GM21786 (cell line): ENCODE measurements at regions not wholly inside any gene's neighbourhood (a gene's known extent, or its start where the extent isn't known, plus 50 kb on each side); places are given as distances from the start of the nearest gene placed in this dataset.
A peak's percentile ranks its signal among the peaks of the same experiment; 100 is the strongest.
"Not testable (repeated sequence)": the region's sequence is repeated elsewhere in the genome, so short reads cannot be mapped to it uniquely, and the experiment has no call there.

ENCODE experiments used
- ATAC-seq: cut with Tn5 transposase; IDR thresholded peaks from one replicate; pipeline ENCODE4 v1.9.1; 2021; ENCODE audit not compliant: unreplicated experiment

DNA sequence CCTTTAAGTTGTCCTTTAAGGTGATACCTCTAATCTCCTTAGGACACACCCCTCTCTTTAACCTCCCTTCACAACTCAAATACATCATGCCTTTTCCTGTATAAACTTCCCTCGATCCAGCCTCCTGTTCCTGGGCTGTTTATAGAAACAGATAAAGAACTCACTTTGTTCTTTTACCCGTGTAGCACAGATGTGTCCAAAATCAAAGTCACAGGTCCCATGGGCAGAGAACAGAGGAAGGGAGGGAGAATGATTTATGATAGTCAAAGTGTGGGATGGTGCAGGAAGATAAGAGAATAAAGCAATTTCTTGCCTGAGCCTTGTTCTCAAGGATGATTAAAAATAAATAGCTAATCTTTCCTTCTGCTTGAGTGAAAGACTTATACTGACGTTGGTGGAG lies 50.3 kb upstream of the CABCOCO1 start:
- no peak for ATAC-seq

DNA sequence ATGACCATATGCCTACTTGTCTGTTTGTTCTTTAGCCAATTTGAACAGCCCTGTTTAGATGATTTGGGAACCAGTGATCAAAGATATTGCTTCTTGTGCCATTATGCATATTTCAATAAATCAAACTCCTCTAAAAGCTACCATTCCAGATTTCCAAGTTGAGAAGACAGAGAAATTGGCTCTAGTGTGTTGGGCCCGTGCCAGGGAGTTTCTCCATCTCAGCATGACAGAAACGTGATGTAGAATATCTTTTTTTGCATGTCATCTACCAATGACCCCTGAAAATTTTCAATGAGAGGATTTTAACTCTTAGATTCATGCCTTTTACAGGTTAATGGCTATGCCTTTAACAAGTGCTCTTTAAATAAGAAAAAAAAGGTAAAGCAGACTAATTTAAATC lies 50.7 kb upstream of the CABCOCO1 start:
- ATAC-seq = no peak

DNA sequence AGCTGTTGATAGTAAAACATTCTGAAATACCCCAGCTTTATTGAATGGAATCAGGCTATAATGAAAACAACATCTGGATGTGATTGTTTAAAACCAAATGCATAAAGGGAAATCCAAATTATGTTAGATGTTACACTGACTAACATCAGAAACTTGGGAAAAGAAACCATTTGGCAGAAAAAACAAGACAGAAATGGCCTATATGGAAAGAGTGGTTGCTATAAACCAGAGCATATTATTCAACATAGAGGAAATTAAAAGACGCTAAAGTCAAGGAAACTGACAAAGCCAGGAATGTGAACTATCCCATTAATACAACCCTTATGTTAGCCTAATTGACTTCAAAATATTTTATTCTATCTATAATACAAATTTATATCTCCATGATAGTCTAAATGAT lies 53.0 kb upstream of the CABCOCO1 start:
- no peak for ATAC-seq

DNA sequence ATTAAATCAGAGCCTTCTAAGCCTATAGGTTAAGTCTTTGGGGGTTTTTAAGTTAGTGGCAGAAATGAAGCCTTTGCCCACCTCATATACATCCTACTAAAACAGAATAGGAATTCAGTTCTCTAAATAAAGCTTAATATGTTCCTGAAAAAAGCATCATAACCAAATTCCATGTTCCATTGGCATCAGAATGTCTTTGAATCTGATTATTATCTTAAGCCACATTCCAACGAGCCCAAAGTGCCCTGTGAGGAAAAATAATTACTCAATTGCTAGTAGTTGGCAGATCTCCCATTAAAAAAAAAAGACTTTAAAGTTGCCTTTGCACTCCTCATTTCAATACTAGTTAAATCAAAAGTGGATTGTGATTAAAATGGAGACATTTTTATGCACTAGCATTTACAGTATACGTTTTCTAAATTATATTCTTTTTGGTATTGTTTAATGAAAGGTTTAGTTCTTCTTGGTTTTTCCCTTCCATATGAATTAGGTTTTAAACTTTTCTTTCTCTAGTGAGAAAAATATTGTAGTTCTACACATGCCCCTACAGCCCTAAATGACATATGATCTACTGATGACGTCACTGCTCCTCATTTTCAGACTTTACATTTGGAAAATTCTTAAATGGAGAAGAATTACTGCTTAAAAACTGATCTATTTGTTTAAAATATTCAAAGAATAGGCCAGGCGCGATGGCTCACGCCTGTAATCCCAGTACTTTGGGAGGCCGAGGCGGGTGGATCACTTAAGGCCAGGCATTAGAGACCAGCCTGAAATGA lies 54.3 kb upstream of the CABCOCO1 start:
- ATAC-seq = no peak

DNA sequence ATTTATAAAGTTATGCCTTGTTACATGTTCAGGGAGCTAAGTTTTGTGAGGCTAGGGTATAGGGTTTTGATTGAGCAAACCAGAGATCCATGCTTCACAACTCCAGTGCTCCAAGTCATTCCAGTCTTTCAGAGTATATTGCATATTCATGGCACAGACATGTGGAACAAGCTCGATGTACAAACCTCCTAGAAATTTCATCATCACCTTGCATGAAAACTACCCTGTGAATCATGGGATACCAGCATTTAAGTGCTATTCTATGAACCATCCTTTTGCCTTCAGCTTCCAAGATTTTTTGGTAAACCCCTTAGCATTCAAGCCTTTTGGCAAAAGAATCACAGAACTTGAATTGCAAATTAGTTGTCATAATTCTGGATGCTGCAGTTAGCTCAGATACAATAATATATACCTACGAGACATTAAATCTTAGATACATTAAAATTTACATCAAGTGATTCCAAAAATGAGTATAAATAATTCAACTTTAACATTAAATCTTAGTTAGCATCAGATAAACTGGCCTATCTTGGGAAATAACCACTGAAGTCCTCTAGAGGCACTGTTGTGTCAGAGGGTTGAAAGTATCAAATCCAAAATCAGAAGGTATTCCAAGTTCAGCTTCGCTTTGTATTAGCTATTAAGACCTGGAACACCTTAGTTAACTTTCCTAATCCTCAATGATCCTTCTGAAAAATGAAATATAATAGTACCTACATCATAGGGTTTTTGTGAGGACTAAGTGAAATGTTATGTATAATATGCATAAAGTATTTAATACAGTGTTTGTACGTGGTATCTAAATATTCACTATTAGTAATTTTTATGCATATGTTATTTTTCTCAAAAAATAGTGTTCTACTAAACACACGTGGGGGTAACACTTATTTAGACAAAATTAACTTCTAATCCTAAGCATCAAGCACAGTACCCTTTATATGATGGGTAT lies 55.5 kb upstream of the CABCOCO1 start:
- peak; percentile 61 for ATAC-seq

DNA sequence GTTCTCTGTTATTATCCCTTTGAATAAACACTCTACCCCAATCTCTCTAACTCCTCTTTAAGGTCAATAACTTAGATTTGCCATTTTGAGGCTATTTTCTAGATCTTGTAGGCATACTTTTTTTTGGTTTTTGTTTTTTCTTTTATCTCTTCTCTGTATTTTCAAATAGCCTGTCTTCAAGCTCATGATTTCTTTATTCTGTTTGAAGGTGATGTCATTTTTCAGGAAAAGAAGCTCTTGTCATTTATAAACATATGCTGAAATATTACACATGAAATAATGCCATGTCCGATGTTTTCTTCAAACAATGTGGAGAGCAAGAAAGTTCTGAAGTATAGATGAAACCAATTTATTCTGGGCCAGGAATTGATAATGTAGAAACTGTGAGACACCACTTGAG lies 57.5 kb upstream of the CABCOCO1 start:
- ATAC-seq = no peak

DNA sequence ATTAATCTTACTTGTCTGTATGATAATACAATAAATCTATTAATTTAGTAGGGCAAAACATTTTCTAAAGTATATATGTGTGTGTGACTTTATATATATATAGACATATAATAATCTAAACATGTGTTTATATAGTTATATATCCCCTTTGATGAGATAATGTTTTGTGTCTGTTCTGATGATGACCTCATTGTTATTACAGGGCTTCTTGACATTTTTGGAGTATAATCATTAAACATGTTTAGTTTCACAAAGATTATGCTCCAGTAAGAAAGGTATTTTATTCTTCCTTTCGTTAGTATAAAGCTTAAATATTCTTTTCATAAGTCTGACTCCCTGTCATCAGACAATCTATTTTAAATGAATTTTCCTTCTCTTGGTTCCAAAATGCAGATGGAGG lies 62.3 kb upstream of the CABCOCO1 start:
- no peak for ATAC-seq

DNA sequence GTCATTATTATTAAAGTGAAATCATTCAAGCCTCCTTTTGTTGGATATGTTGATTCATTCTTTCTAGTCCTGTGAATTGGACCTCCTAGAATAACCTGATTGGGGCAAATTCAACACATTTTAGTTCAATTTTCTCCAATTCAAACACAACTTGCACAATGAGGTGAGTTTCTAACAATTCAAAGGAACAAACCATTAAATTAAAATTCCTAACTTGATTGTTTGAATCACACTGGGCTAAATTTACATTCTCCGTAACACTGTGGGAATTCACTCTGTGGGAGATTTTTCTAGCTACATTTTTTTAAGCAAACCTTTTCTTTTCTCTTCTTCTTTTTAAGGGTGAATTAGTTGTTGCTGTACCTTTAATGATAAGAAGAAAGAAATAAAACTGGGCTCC lies 68.3 kb upstream of the CABCOCO1 start:
- ATAC-seq = no peak

DNA sequence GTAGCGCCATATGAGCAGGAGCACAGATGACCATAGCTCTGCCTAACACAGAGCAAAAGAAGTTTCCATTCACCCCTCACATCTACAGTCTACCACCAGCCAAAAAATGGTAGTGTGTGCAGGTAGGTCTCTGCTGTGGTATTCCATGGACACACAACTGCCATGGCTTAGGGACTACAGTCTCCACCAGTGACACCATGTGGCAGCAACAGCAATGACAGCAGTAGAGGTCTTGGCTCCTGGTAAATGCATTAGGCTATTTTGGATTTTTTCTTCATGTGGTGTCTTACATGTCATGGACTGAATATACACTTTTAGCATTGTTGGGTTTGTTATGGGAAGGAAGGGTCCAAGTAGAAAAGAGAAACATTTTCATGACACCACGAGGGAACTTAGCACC lies 70.1 kb upstream of the CABCOCO1 start:
- ATAC-seq = peak; percentile 49

DNA sequence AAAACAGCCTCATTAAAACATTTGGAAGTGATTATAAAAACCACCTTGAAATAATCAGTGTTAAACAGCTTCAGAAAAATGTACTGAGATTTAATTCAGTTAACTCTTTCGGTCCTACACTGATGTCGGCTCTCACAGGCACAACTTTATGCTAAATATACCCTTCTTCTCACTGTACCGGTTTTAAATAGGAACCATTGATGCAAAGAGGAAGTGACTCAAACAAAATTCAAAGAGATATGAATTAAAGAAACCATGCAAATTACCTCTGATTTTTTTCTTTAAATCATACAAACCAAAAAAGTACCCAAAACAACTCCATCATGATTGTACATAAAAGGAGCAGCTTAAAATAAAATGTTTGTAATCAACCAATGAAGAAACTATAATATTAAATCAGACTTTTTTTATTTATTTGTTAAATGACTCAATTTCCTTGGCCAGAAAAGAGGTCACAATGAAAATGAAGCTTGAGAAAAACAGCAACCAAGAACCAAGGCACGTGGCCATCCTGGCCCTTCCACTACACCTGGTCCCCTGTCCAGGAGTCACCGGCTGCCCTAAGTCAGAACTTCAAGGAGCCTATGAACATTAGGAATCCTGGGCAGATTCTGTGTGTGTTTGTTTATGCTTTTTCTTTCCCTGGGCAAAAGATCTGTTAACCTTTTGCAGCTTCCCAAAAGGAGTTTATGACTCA lies 73.0 kb upstream of the CABCOCO1 start:
- no peak for ATAC-seq

DNA sequence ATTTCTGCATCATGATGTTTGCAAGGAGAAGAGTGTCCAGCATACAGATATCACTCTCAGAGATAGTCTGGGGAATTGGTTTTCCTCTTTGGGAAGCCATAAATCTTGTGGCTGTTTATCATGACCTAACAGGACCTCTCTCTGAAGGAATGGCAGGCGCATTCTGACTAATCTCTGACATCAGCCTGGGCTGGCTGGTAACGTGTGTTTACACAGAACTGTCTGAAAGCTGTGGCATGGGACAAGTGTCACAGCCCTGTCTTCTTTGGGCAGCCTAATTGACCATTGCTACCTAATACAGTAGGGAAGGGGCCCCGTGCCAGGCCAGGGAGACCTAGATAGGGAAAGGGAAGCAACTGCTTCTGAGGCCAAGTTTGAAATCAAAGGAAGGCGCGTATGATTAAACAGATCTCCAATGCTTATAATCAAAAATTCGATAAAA lies 73.9 kb upstream of the CABCOCO1 start:
- ATAC-seq = no peak

DNA sequence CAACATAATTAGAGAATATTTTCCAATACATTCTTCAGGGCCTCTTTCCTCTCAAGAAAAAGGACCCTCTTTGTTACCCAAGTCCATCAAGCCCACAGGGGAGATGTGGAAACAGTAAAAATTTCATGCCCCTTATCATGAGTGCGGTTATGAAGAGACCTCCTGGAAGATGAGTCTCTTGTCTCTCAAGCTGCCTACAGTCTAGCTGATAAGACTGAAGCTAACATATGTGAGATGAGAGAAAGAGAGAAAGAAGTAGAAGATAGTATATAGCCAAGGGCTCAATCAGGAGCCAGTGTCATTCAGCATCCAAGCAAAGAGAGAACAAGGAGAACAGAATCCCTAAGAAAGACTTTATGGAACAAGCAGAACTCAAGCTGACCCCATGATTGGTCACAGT lies 75.9 kb upstream of the CABCOCO1 start:
- no peak for ATAC-seq

DNA sequence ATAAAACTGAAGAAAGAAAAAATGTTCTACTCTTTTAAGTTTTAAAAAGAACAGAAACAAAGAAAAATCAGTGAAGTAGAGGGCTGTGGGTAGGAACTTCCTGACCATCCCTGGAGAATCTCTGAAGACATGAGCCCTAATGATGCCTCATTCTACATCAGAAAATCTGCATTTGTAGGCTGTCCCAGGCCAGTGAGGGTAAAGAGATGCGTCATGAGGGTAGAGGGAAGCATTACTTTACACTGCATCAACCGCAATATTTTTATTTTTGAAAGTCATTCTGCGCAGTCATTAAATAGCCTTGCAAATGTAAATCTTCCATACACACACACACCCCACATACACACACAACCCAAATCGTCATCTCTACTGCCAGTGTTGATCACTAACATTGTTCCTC lies 82.1 kb upstream of the CABCOCO1 start:
- ATAC-seq = no peak

DNA sequence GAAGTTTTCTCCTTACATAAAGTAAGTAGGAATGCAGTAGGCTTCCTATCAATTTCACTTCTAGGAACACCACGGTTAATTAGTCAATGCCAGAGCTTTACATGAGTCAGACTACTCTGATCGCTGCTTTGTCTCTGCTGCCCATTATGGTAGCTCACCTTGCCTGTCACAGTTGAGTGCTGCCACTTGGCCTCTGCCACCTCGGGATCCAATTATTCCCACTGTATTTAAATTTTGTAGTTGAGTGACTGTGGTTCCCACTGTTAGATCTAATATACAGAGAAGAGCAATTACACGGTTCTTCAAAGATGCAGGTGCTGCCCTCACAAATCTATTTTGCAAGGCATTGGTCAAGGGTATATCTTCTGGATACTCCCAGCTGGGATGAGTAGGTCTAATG lies 92.5 kb upstream of the CABCOCO1 start:
- not testable (repeated sequence) for ATAC-seq

DNA sequence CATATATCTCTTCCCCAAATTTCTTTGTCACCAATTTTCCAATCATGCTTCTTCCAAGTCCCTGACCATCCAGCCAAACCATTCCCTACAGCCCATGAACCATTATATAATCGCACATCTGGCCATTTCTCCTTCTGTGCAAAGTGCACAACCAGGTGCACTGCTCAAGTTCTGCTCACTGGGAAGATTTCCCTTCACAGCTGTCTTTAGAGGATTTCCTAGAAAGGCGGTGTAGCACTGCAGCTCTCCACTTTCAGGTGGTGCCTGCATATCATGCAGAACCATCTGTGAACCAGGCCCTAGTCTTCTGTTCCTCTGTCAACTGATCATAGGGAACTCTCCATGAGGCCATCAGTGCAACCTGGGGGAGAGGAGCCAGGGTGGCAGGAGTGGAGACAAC lies 95.0 kb upstream of the CABCOCO1 start:
- ATAC-seq = no peak

DNA sequence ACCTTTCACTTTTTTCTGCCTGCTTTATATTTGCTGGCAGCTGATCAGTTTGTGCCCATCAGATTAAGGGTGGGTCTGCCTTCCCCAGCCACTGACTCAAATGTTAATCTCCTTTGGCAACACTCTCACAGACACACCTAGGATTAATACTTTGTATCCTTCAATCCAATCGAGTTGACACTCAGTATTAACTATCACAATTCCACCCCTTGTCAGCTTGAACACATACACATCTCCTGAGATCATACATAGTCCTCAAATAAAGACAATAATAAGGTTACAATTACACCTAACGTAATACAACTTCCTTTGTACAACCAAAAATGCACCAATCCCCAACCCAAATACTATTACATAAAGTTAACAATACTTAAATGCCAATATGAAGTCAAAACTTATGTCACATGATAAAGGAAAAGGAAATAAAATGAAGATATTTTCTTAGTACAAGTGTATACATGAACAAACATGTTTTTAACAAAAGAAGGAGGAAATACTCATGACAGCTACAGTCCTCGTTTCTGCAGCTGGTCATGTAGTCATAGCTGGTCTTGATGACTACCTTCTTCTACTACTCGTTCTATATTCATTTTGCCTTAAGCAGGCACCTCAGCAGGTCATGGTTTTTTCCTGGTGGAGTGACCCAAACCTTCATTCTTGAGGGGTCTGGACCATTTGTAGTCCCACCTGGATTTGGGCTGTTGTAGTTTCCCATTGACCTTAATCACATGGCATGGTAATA lies 96.7 kb upstream of the CABCOCO1 start:
- no peak for ATAC-seq

DNA sequence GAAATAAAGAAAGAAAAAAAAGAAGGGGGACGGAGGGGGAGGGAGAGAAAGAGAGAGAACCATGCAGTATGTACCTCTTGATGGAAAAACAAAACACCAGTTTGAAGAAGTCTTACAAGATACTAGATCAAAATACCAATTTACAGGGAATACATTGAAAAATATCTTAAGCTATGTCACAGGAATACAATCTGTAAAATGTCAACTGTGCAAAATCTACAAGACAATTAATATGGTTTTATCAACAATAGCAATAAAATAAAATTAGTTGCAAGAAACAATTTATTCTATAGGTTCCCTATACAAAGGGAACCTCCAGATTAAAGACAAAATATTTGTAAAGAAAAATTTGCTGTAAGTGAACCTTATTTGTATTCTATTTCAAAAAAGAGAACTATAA lies 98.3 kb upstream of the CABCOCO1 start:
- ATAC-seq = no peak

DNA sequence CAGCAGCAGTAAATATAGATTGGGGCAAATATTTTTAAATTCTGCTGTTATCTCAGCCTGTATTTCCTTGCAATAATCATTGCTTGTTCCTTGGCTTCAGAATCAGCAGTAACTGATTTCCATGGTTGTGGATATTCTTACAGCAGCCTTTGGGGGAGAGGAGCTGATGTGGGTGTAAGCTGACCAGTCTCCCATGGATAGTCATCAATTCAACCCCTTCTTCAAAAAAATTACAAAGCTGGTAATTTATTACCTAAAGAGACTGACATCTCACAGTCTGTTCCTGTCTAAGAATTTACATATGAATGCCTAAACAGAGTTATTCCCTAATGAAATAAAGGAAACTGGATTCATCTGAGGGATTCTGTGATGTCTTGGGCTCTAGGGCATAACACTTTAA lies 103.1 kb upstream of the CABCOCO1 start:
- ATAC-seq = no peak

DNA sequence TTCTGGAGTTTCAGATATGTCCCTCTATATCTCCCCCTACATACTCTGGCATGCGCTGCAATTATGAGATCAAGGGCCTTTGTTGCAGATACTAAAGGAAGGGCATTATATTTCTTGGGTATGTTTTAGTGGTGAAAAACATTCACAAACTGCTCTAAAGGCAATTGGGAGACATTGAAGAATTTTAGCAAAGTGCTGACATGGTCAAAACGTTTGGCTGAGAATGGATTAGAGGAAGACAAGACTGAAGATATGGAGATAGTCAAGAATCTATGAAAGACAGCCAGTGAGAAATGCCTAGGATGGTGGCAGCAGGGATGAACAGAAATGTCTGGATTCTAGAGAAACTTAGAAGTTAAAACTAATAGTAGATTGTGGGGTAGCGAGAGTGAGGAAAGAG lies 104.5 kb upstream of the CABCOCO1 start:
- no peak for ATAC-seq

DNA sequence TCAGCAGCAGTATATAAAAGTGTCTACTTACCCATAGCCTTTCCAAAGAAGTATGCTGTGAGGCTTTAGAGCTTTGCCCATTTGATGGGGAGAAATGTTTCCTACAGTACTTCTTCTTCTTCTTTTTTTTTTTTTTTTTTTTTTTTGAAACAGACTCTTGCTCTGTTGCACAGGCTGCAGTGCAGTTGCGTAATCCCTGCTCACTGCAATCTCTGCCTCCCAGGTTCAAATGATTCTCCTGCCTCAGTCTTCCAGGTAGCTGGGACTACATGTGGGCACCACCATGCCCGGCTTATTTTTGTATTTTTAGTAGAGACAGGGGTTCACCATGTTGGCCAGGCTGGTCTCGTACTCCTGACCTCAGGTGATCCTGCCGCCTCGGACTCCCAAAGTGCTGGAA lies 101.7 kb upstream of the TMEM26 start:
- ATAC-seq = no peak

DNA sequence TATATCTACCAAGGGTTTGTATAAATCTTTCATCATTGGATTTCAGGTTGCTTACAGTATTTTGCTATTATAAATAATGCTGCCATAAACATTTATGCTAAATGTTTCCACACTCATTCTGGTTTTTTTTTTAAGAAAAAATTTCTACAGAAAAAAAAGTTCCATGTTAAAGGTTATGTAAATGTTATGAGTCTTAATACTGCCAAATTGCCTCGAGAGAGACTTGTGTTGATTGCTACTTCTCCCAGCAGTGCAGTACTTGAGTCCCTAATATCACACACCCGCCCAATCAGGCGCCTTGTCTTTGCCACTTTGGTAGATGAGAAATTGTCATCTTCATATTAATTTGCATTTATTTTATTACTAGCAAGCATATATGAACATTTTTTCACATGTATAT lies 96.7 kb upstream of the TMEM26 start:
- no peak for ATAC-seq
